IMR-90 (cell line): ENCODE measurements at regions not wholly inside any gene's neighbourhood (a gene's known extent, or its start where the extent isn't known, plus 50 kb on each side); places are given as distances from the start of the nearest gene placed in this dataset.

ENCODE experiments used
- ATAC-seq: fragments of 200-7000 bp; cut with Tn5 transposase; 2 replicates; pipeline ENCODE4 v1.9.1; 2020; ENCODE audit warnings: low read depth, mild to moderate bottlenecking, moderate library complexity
- BruUV-seq: library from RNA; stranded (reverse); fragments of 400-500 nt; replicated peaks from 2 replicates; lab custom pipeline; 2021; lab: Mats Ljungman, UMichigan
- CTCF ChIA-PET: fragments of 300-600 bp; formaldehyde crosslinking; extraction: SDS; loops from one replicate; lab custom pipeline; 2021; ENCODE audit warnings: antibody characterized with exemption; lab: Yijun Ruan, JAX
- POLR2A ChIA-PET: fragments of 300-600 bp; sonication (Branson Sonifier 250); formaldehyde crosslinking; loops from one replicate; lab custom pipeline; 2022; ENCODE audit warnings: antibody characterized with exemption; ENCODE audit not compliant: unreplicated experiment; lab: Charles Lee
- DNase-seq: peaks from one replicate; pipeline ENCODE4 v3.0.0; 2013
- H2AFZ ChIP-seq: replicated peaks from 2 replicates; pipeline ENCODE3; 2013; ENCODE audit warnings: low read length, mild to moderate bottlenecking; ENCODE audit not compliant: poor library complexity
- H2AK5ac ChIP-seq: 2 replicates; pipeline ENCODE4 v1.6.1; 2013; ENCODE audit warnings: low read depth, low read length, inconsistent platforms
- H2AK9ac ChIP-seq: replicated peaks from 2 replicates; pipeline ENCODE3; 2013; ENCODE audit warnings: mild to moderate bottlenecking, low read depth, low read length, moderate library complexity; ENCODE audit not compliant: poor library complexity
- H2BK120ac ChIP-seq: 2 replicates; pipeline ENCODE4 v1.6.1; 2013; ENCODE audit warnings: low read depth, low read length, inconsistent platforms
- H2BK15ac ChIP-seq: 3 replicates; pipeline ENCODE4 v1.6.1; 2013; ENCODE audit warnings: low read depth, low read length, inconsistent platforms
- H2BK20ac ChIP-seq: 2 replicates; pipeline ENCODE4 v1.6.1; 2013; ENCODE audit warnings: low read depth, mild to moderate bottlenecking, inconsistent platforms, low read length, moderate library complexity
- H2BK5ac ChIP-seq: 2 replicates; pipeline ENCODE4 v1.6.1; 2013; ENCODE audit warnings: mild to moderate bottlenecking, low read depth, low read length, inconsistent platforms; ENCODE audit not compliant: poor library complexity, severe bottlenecking
- H3K14ac ChIP-seq: replicated peaks from 2 replicates; pipeline ENCODE4 v1.6.1; 2013; ENCODE audit warnings: low read depth, low read length, inconsistent platforms
- H3K18ac ChIP-seq: 2 replicates; pipeline ENCODE4 v1.6.1; 2013; ENCODE audit warnings: low read depth, low read length, control low read depth
- H3K23ac ChIP-seq: 2 replicates; pipeline ENCODE4 v1.6.1; 2013; ENCODE audit warnings: low read depth, low read length, inconsistent platforms
- H3K27ac ChIP-seq: 2 replicates; pipeline ENCODE4 v1.5.1; 2013; ENCODE audit warnings: mild to moderate bottlenecking, control low read depth, low read length; ENCODE audit not compliant: insufficient read depth
- H3K27me3 ChIP-seq: 2 replicates; pipeline ENCODE4 v1.6.1; 2013; ENCODE audit warnings: low read length; ENCODE audit not compliant: control insufficient read depth, insufficient read depth
- H3K36me3 ChIP-seq: 2 replicates; pipeline ENCODE4 v1.6.1; 2013; ENCODE audit warnings: low read length, mixed read lengths; ENCODE audit not compliant: control insufficient read depth, insufficient read depth
- H3K4ac ChIP-seq: 2 replicates; pipeline ENCODE4 v1.6.1; 2013; ENCODE audit warnings: low read depth, low read length, inconsistent platforms
- H3K4me1 ChIP-seq: 2 replicates; pipeline ENCODE4 v1.6.1; 2013; ENCODE audit warnings: low read length, mixed read lengths; ENCODE audit not compliant: control insufficient read depth, insufficient read depth
- H3K4me2 ChIP-seq: 2 replicates; pipeline ENCODE4 v1.6.1; 2013; ENCODE audit warnings: low read depth, mild to moderate bottlenecking, control low read depth, low read length, moderate library complexity
- H3K4me3 ChIP-seq: 2 replicates; pipeline ENCODE4 v1.5.1; 2013; ENCODE audit warnings: low read depth, mild to moderate bottlenecking, control low read depth, low read length, moderate library complexity; ENCODE audit not compliant: insufficient read depth
- H3K56ac ChIP-seq: 2 replicates; pipeline ENCODE4 v1.6.1; 2013; ENCODE audit warnings: low read length, inconsistent platforms; ENCODE audit not compliant: insufficient read depth; ENCODE audit errors: extremely low read depth
- H3K79me1 ChIP-seq, 2 experiments: 2 replicates each; pipeline ENCODE4 v1.6.1; 2013; ENCODE audit warnings: low read length in 2 of 2, inconsistent platforms in 1 of 2, low read depth in 1 of 2
- H3K9ac ChIP-seq: 2 replicates; pipeline ENCODE4 v1.6.1; 2013; ENCODE audit warnings: low read depth, low read length, control low read depth
- H3K9me1 ChIP-seq: 2 replicates; pipeline ENCODE4 v1.6.1; 2013; ENCODE audit warnings: low read length, inconsistent platforms; ENCODE audit not compliant: insufficient read depth
- H3K9me3 ChIP-seq: 2 replicates; pipeline ENCODE4 v1.6.1; 2013; ENCODE audit warnings: low read length; ENCODE audit not compliant: control insufficient read depth, insufficient read depth
- H4K20me1 ChIP-seq: 2 replicates; pipeline ENCODE4 v1.6.1; 2013; ENCODE audit warnings: low read length, inconsistent platforms; ENCODE audit not compliant: insufficient read depth
- H4K5ac ChIP-seq: 2 replicates; pipeline ENCODE4 v1.6.1; 2013; ENCODE audit warnings: mild to moderate bottlenecking, low read depth, low read length, control low read depth
- H4K8ac ChIP-seq, 2 experiments: 2 replicates each; pipeline ENCODE4 v1.6.1; 2013; ENCODE audit warnings: low read depth in 2 of 2, low read length in 2 of 2, control low read depth in 1 of 2, inconsistent platforms in 1 of 2
- H4K91ac ChIP-seq: 2 replicates; pipeline ENCODE4 v1.6.1; 2013; ENCODE audit warnings: low read depth, low read length, inconsistent platforms; ENCODE audit not compliant: insufficient read depth
- BHLHE40 ChIP-seq: fragments of 150-350 bp; IDR thresholded peaks from 2 replicates; pipeline ENCODE4 v1.6.1; 2016; ENCODE audit warnings: mild to moderate bottlenecking, low read depth, low read length
- MAFK ChIP-seq: IDR thresholded peaks from 2 replicates; pipeline ENCODE4 v1.6.1; 2012; ENCODE audit warnings: low read depth, low read length, improper control_type of control experiment
- MAZ ChIP-seq: IDR thresholded peaks from 2 replicates; pipeline ENCODE4 v1.6.1; 2012; ENCODE audit warnings: low read depth, mild to moderate bottlenecking, low read length, improper control_type of control experiment, moderate library complexity, borderline replicate concordance
- MXI1 ChIP-seq: IDR thresholded peaks from 2 replicates; pipeline ENCODE4 v1.6.1; 2012; ENCODE audit warnings: low read depth, mild to moderate bottlenecking, low read length, moderate library complexity, borderline replicate concordance
- RAD21 ChIP-seq: IDR thresholded peaks from 2 replicates; pipeline ENCODE4 v1.6.1; 2012; ENCODE audit warnings: low read length, improper control_type of control experiment
- WGBS, 2 experiments: methylation state at CpG; one replicate each; pipeline versions ENCODE4 v1.1.5 to v1.1.7; 2013; ENCODE audit warnings: missing lambda C conversion rate in 2 of 2; ENCODE audit not compliant: insufficient read length in 1 of 2; ENCODE audit errors: extremely low coverage in 2 of 2; 5-methylcytosine and 5-hydroxymethylcytosine counted together
- dilution Hi-C: fragments of 300-500 bp; cut with HindIII; formaldehyde crosslinking; loops from one replicate; pipeline ENCODE4 v1.14.3; 2018; ENCODE audit warnings: low sequenced_read_pairs; ENCODE audit not compliant: unreplicated experiment
- in situ Hi-C: fragments of 300-500 bp; cut with MboI; formaldehyde crosslinking; loops from 3 replicates; pipeline ENCODE4 v1.14.3; 2019; ENCODE audit warnings: low sequenced_read_pairs, inconsistent platforms, mixed read lengths
- intact Hi-C: fragments of 100-400 bp; cut with micrococcal nuclease; formaldehyde crosslinking; loops from 2 replicates; pipeline ENCODE4 v1.10.0; 2022

DNA sequence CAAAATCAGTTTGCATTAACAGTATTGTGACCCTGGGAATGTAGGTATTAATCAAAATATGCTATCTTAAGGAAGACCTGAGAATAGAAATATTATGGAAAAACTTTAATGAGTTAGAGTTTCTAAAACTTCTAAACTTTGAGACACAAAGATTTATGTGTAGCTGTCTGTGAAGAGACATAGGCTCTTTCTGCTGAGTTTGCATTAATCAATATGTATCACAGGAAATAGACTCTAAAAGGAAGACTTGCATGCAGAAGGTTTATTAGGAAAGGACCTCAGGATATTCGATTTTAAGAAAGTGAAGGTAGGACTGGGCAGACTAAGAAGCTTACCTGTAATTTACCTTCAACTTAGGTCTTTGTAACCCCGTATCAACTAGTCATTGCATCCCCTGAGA lies 494.8 kb upstream of the NRXN1 start:
- H3K4me1 ChIP-seq, result no peaks in the 10 kb centered on the region
- in situ Hi-C loops (no loop called here), dilution Hi-C loops (no loop called here), intact Hi-C loops (no loop called here)
- no peaks in the 10 kb centered on the region for H4K20me1 ChIP-seq
- no TSS peak for BruUV-seq
- no peak overlapping the region for H2AFZ ChIP-seq
- H2BK15ac ChIP-seq, result no peak overlapping the region
- no peak overlapping the region for H3K18ac ChIP-seq
- H3K4ac ChIP-seq, result no peak overlapping the region
- H2BK5ac ChIP-seq, result no peak overlapping the region
- no peak overlapping the region for H3K56ac ChIP-seq
- no CpG with 5 or more reads among the region's 2 CpGs for WGBS, 2 experiments
- POLR2A ChIA-PET, result no interaction called here
- no peaks in the 10 kb centered on the region for H3K9me3 ChIP-seq
- no peaks in the 10 kb centered on the region for H3K79me1 ChIP-seq
- no peaks in the 10 kb centered on the region for H3K36me3 ChIP-seq
- ATAC-seq, result no peak
- H3K9ac ChIP-seq, result no peak overlapping the region
- H3K4me2 ChIP-seq, result no peak overlapping the region
- TF ChIP-seq RAD21 (no peak), MXI1 (no peak), MAFK (peak; percentile 97), BHLHE40 (no peak), MAZ (no peak)
- no peak overlapping the region for H3K14ac ChIP-seq
- H3K4me3 ChIP-seq, result no peak overlapping the region
- H2BK20ac ChIP-seq, result no peak overlapping the region
- no peak overlapping the region for H3K27ac ChIP-seq
- no peak overlapping the region for H3K23ac ChIP-seq
- no peak overlapping the region for H2AK9ac ChIP-seq
- no peak overlapping the region for H4K8ac ChIP-seq
- H4K5ac ChIP-seq, result no peak overlapping the region
- no peak overlapping the region for H2BK120ac ChIP-seq
- CTCF ChIA-PET, result interaction anchor here (0.6 kb wide), 1 partner anchor 478 kb away, joined by 3 read pairs; no protein-coding TSS in a partner anchor
- DNase-seq, result no peak
- no peaks in the 10 kb centered on the region for H3K9me1 ChIP-seq
- H3K27me3 ChIP-seq, result no peaks in the 10 kb centered on the region
- H4K91ac ChIP-seq, result no peak overlapping the region
- H2AK5ac ChIP-seq, result no peak overlapping the region
